HEK293 (cell line): ENCODE measurements at regions not wholly inside any gene's neighbourhood (a gene's known extent, or its start where the extent isn't known, plus 50 kb on each side); places are given as distances from the start of the nearest gene placed in this dataset.

Experiments
- CTCF ChIA-PET: fragments of 350-600 bp; formaldehyde crosslinking; extraction: SDS; loops from one replicate; lab custom pipeline; 2021; ENCODE audit warnings: antibody characterized with exemption; lab: Yijun Ruan, JAX
- POLR2A ChIA-PET: fragments of 300-600 bp; formaldehyde crosslinking; extraction: SDS; loops from one replicate; lab custom pipeline; 2020; ENCODE audit warnings: antibody characterized with exemption, inconsistent platforms; lab: Yijun Ruan, JAX
- H3K27ac ChIP-seq: fragments of 200-500 bp; sonication (Bioruptor generic); 2 replicates; pipeline ENCODE4 v1.5.1; 2014; ENCODE audit warnings: low read depth, low read length, control low read depth, inconsistent platforms; ENCODE audit errors: extremely low read depth
- H3K36me3 ChIP-seq, 2 experiments: fragments of 200-500 bp in 1 of 2; sonication (Bioruptor generic) in 1 of 2; 1 replicate in 1 of 2; 2 replicates in 1 of 2; pipeline ENCODE4 v1.5.1; 2014 to 2017; ENCODE audit warnings: inconsistent platforms in 2 of 2, low read length in 2 of 2; ENCODE audit not compliant: control insufficient read depth in 2 of 2, insufficient read depth in 1 of 2
- H3K4me1 ChIP-seq: fragments of 200-500 bp; sonication (Bioruptor generic); 2 replicates; pipeline ENCODE4 v1.5.1; 2014; ENCODE audit warnings: mild to moderate bottlenecking, low read length, inconsistent platforms; ENCODE audit not compliant: control insufficient read depth, insufficient read depth
- H3K4me3 ChIP-seq: 2 replicates; pipeline ENCODE4 v1.5.1; 2011; ENCODE audit warnings: low read depth, mild to moderate bottlenecking, control low read depth, low read length, moderate library complexity
- H3K9me3 ChIP-seq: fragments of 200-500 bp; sonication (Bioruptor generic); 2 replicates; pipeline ENCODE4 v1.5.1; 2014; ENCODE audit warnings: low read depth, low read length, inconsistent platforms; ENCODE audit not compliant: control insufficient read depth, insufficient read depth
- BCL11B ChIP-seq: fragments of 450-650 bp; formaldehyde crosslinking; IDR thresholded peaks from 2 replicates; pipeline ENCODE4 v1.5.1; 2016; ENCODE audit warnings: low read depth, missing biosample characterization, missing genetic modification characterization
- CTCF ChIP-seq: fragments of 450-650 bp; formaldehyde crosslinking; IDR thresholded peaks from 2 replicates; pipeline ENCODE4 v1.5.1; 2016; ENCODE audit warnings: missing biosample characterization, missing genetic modification characterization
- GLI2 ChIP-seq: fragments of 450-650 bp; formaldehyde crosslinking; IDR thresholded peaks from 2 replicates; pipeline ENCODE4; 2017; ENCODE audit warnings: missing biosample characterization, missing genetic modification characterization, low read depth, borderline replicate concordance
- INSM2 ChIP-seq: fragments of 450-650 bp; formaldehyde crosslinking; IDR thresholded peaks from 2 replicates; pipeline ENCODE4 v1.5.1; 2016; ENCODE audit warnings: missing biosample characterization, missing genetic modification characterization
- KLF16 ChIP-seq: fragments of 450-650 bp; formaldehyde crosslinking; IDR thresholded peaks from 2 replicates; pipeline ENCODE4 v1.5.1; 2017; ENCODE audit warnings: missing biosample characterization, missing genetic modification characterization
- SP3 ChIP-seq: fragments of 450-650 bp; formaldehyde crosslinking; IDR thresholded peaks from 2 replicates; pipeline ENCODE4 v1.5.1; 2016; ENCODE audit warnings: missing biosample characterization, missing genetic modification characterization
- YY1 ChIP-seq: fragments of 450-650 bp; formaldehyde crosslinking; IDR thresholded peaks from 2 replicates; pipeline ENCODE4 v1.5.1; 2018; ENCODE audit warnings: missing biosample characterization, missing genetic modification characterization
- YY2 ChIP-seq: fragments of 450-650 bp; formaldehyde crosslinking; IDR thresholded peaks from 2 replicates; pipeline ENCODE4 v1.5.1; 2016; ENCODE audit warnings: missing biosample characterization, missing genetic modification characterization
- ZFP3 ChIP-seq: fragments of 450-650 bp; formaldehyde crosslinking; IDR thresholded peaks from 2 replicates; pipeline ENCODE4 v1.5.1; 2016; ENCODE audit warnings: low read depth, missing biosample characterization, missing genetic modification characterization
- ZFP37 ChIP-seq: fragments of 450-650 bp; formaldehyde crosslinking; IDR thresholded peaks from 2 replicates; pipeline ENCODE4 v1.5.1; 2016; ENCODE audit warnings: missing biosample characterization, missing genetic modification characterization
- ZIC2 ChIP-seq: fragments of 450-650 bp; formaldehyde crosslinking; IDR thresholded peaks from 2 replicates; pipeline ENCODE4 v1.5.1; 2016; ENCODE audit warnings: missing biosample characterization, missing genetic modification characterization
- ZNF155 ChIP-seq: fragments of 450-650 bp; formaldehyde crosslinking; IDR thresholded peaks from 2 replicates; pipeline ENCODE4 v1.5.1; 2016; ENCODE audit warnings: missing biosample characterization, missing genetic modification characterization
- ZNF169 ChIP-seq: fragments of 450-650 bp; formaldehyde crosslinking; IDR thresholded peaks from 2 replicates; pipeline ENCODE4 v1.5.1; 2016; ENCODE audit warnings: missing biosample characterization, missing genetic modification characterization
- ZNF175 ChIP-seq: fragments of 450-650 bp; formaldehyde crosslinking; IDR thresholded peaks from 2 replicates; pipeline ENCODE4 v1.5.1; 2016; ENCODE audit warnings: missing biosample characterization, missing genetic modification characterization
- ZNF18 ChIP-seq: fragments of 450-650 bp; formaldehyde crosslinking; IDR thresholded peaks from 2 replicates; pipeline ENCODE4 v1.5.1; 2016; ENCODE audit warnings: missing biosample characterization, missing genetic modification characterization
- ZNF26 ChIP-seq: fragments of 450-650 bp; formaldehyde crosslinking; IDR thresholded peaks from 2 replicates; pipeline ENCODE4 v1.5.1; 2016; ENCODE audit warnings: missing biosample characterization, missing genetic modification characterization
- ZNF266 ChIP-seq: fragments of 450-650 bp; formaldehyde crosslinking; IDR thresholded peaks from 2 replicates; pipeline ENCODE4 v1.5.1; 2016; ENCODE audit warnings: missing biosample characterization, missing genetic modification characterization, low read depth
- ZNF274 ChIP-seq, 2 experiments: fragments of 200-500 bp in 1 of 2; fragments of 450-650 bp in 1 of 2; sonication (Bioruptor generic) in 1 of 2; formaldehyde crosslinking in 1 of 2; IDR thresholded peaks; 2 replicates each; pipeline versions ENCODE4 v1.5.1 to v1.6.1; 2014 to 2016; ENCODE audit warnings: borderline replicate concordance in 1 of 2, inconsistent platforms in 1 of 2, low read length in 1 of 2, missing biosample characterization in 1 of 2, missing genetic modification characterization in 1 of 2
- ZNF48 ChIP-seq: fragments of 450-650 bp; formaldehyde crosslinking; IDR thresholded peaks from 2 replicates; pipeline ENCODE4 v1.5.1; 2016; ENCODE audit warnings: missing biosample characterization, missing genetic modification characterization
- ZNF530 ChIP-seq: fragments of 450-650 bp; formaldehyde crosslinking; IDR thresholded peaks from 2 replicates; pipeline ENCODE4 v1.5.1; 2016; ENCODE audit warnings: low read depth, missing biosample characterization, missing genetic modification characterization
- ZNF549 ChIP-seq: fragments of 450-650 bp; IDR thresholded peaks from 2 replicates; pipeline ENCODE4 v1.5.1; 2018; ENCODE audit warnings: missing biosample characterization, missing genetic modification characterization, mild to moderate bottlenecking, inconsistent platforms, moderate library complexity
- ZNF555 ChIP-seq: fragments of 450-650 bp; formaldehyde crosslinking; conservative IDR thresholded peaks from 2 replicates; pipeline ENCODE4 v1.5.1; 2017; ENCODE audit warnings: missing biosample characterization, mild to moderate bottlenecking, missing genetic modification characterization, inconsistent platforms
- ZNF571 ChIP-seq: fragments of 450-650 bp; formaldehyde crosslinking; IDR thresholded peaks from 2 replicates; pipeline ENCODE4 v1.5.0; 2017; ENCODE audit warnings: missing biosample characterization, missing genetic modification characterization
- ZNF610 ChIP-seq: fragments of 450-650 bp; formaldehyde crosslinking; IDR thresholded peaks from 2 replicates; pipeline ENCODE4 v1.5.1; 2016; ENCODE audit warnings: missing biosample characterization, missing genetic modification characterization, borderline replicate concordance
- ZNF701 ChIP-seq: fragments of 450-650 bp; formaldehyde crosslinking; IDR thresholded peaks from 2 replicates; pipeline ENCODE4 v1.5.1; 2016; ENCODE audit warnings: missing biosample characterization, missing genetic modification characterization
- ZNF707 ChIP-seq: fragments of 450-650 bp; formaldehyde crosslinking; IDR thresholded peaks from 2 replicates; pipeline ENCODE4 v1.5.1; 2016; ENCODE audit warnings: missing biosample characterization, missing genetic modification characterization
- ZNF768 ChIP-seq: fragments of 450-650 bp; formaldehyde crosslinking; IDR thresholded peaks from 2 replicates; pipeline ENCODE4 v1.5.1; 2018; ENCODE audit warnings: missing biosample characterization, mild to moderate bottlenecking, missing genetic modification characterization
- TF ChIP-seq, protein P1 (sequence below): fragments of 450-650 bp; formaldehyde crosslinking; IDR thresholded peaks from 2 replicates; pipeline ENCODE4 v1.5.1; 2016; ENCODE audit warnings: missing biosample characterization, missing genetic modification characterization

GRCh38 chr3:80017369-80017768 lies 249.6 kb upstream of the ROBO1 start:
- no peaks in the 10 kb centered on the region for H3K9me3 ChIP-seq
- no peaks in the 10 kb centered on the region for H3K4me1 ChIP-seq
- TF ChIP-seq ZNF701 (tag by site-specific recombination), result no peak
- TF ChIP-seq BCL11B (tag by site-specific recombination), result no peak
- TF ChIP-seq ZNF18 (tag by site-specific recombination), result no peak
- TF ChIP-seq ZNF555 (tag by site-specific recombination), result no peak
- TF ChIP-seq ZNF266 (tag by site-specific recombination), result no peak
- TF ChIP-seq ZFP37 (tag by site-specific recombination), result no peak
- TF ChIP-seq CTCF (tag by site-specific recombination), result no peak
- no peak for TF ChIP-seq INSM2
- TF ChIP-seq, protein P1, sequence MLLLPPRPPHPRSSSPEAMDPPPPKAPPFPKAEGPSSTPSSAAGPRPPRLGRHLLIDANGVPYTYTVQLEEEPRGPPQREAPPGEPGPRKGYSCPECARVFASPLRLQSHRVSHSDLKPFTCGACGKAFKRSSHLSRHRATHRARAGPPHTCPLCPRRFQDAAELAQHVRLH (tag by site-specific recombination), result no peak
- no peak for TF ChIP-seq YY2
- no peak for TF ChIP-seq ZNF610
- no peak for TF ChIP-seq YY1
- TF ChIP-seq ZNF530 (tag by site-specific recombination), result no peak
- no peak for TF ChIP-seq ZNF549 (tag by site-specific recombination)
- no peak for TF ChIP-seq GLI2 (tag by site-specific recombination)
- no peak for TF ChIP-seq KLF16
- no peak for TF ChIP-seq ZNF48 (tag by site-specific recombination)
- TF ChIP-seq ZNF175 (tag by site-specific recombination), result no peak
- TF ChIP-seq SP3 (tag by site-specific recombination), result no peak
- H3K4me3 ChIP-seq, result no peak overlapping the region
- H3K27ac ChIP-seq, result no peak overlapping the region
- H3K36me3 ChIP-seq, result no peaks in the 10 kb centered on the region
- POLR2A ChIA-PET, result no interaction called here
- CTCF ChIA-PET, result no interaction called here

DNA sequence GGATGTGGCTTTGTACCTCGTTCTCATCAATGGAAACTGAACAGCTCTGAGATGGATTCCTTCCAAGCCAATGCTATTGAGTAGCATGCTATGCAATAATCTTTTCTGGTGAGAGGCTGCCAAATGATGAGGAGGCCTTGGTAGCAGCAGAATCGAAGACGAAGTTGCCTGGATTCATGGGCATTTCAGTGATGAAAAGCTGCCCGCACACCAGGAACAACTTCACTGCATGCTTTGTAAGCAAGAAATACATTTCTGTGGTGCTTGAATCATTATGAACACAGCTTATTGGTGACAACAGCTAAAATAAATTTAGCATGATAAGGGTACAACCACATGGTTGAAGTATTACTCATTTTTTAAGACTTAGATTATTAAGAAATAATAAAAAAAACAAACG lies 246.8 kb upstream of the ROBO1 start:
- Histone ChIP-seq H3K36me3 (no peaks in the 10 kb centered on the region), H3K4me1 (no peaks in the 10 kb centered on the region), H3K4me3 (no peak overlapping the region), H3K9me3 (no peaks in the 10 kb centered on the region), H3K27ac (no peak overlapping the region)
- CTCF ChIA-PET, result no interaction called here
- POLR2A ChIA-PET, result no interaction called here
- TF ChIP-seq ZNF707 (no peak), ZIC2 (tag by site-specific recombination) (no peak), ZNF571 (tag by site-specific recombination) (no peak), YY1 (no peak), ZNF26 (tag by site-specific recombination) (no peak), ZNF155 (tag by site-specific recombination) (no peak), ZFP3 (no peak), KLF16 (no peak), ZNF701 (tag by site-specific recombination) (no peak), ZNF169 (no peak), ZNF768 (tag by site-specific recombination) (no peak), ZNF274 (IDR thresholded peaks at IDR 0.05; ENCODE audit: low read length) (no peak), ZNF274 (tag by site-specific recombination; IDR thresholded peaks at IDR 0.05; ENCODE audit: borderline replicate concordance) (no peak)
